CD4-positive, alpha-beta T cell treated with Interleukin-15 for 1 hour (primary cell): ENCODE measurements at regions not wholly inside any gene's neighbourhood (a gene's known extent, or its start where the extent isn't known, plus 50 kb on each side); places are given as distances from the start of the nearest gene placed in this dataset.

Experiments used
- DNase-seq: peaks from one replicate; pipeline ENCODE4 v3.0.0-alpha.2; 2020

DNA sequence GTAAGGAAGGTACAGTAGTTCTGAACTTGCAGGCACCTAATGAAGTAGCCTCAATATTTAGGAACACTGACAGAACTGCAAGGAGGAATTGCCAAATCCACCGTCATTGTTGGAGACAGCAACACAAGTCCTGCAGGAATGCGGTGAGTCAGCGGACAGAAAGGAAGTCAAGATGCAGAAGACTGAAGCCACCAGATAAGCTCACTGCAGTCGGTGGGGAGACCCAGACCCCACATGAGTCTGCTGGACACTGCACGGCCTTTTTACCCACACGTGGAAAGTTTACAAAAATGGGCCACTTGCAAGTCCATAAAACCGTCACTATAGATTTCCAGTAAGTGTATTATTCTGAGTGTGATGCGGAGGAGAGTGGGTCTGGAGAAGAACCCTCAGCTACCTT, 1471.6 kb downstream of the TBC1D22A start:
- no peak for DNase-seq

DNA sequence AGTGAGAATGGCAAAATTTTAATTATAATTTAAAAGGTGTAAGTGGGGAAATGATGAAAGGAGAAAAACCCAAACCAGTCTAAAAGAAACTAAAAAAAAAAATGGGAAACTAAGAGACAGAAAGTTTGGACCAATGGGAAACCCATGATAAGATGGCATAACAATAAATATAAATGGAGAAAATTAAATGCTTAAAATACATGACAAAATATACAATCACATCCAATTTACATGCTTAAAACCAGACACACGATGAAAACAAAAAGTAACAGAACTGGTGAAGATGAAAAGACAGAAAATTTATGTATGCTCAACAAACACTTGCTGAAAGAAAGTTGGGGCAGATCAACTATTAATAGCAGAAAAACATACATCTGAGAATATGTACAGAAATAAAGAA, 1471.1 kb downstream of the TBC1D22A start:
- DNase-seq, result no peak

DNA sequence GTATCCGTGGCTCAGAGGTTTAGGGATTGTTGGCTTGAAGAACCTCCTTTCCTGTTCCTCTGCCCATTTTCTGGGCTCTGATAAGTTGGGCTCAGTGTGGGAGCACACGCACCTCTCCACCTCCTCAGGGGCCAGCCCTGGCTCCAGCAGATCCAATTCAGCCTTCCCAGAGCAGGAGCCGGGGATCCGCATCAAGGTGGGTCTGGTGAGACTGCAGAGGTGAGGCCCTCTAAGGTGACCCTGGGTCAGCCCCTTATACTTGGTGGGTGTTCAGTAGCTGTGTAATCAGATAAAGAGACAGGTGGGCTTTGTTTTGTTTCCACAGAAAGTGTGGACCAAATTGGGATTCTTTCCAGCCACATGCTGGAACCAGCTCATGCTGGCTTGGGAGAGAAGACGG, 1466.0 kb downstream of the TBC1D22A start:
- DNase-seq, result no peak

DNA sequence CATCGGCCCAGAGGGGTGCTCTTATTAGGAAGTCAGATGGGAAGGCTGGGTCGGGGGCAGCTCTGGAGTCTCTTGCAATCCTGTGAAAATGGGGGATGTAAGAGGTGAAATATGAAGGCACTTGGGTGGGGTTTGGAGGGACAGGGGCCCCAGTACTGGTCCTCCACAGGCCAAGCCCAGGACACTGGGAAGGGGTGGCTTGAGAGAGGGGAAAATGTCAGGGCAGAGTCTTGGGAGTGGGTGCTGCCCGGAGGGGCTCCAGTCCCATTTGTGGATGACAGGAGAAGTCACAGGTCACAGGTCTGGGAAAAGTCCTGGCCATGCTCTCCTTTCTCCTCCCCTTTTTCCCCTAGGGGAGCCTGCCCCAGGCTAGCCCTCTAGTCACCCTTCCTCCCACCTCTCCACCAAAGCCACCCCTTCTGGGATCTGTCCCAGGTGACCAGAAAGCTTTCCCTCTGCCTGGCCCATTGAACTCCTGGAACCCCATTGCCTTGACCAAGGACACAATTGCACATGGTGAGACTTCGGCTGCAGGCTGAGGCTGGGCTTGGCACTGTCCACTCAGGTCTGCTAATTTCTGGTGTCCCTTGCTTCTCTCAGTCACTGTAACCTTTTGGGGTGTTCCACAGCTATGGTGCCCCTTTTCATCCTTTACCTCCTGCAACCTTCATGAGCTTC, 1465.0 kb downstream of the TBC1D22A start:
- DNase-seq, result no peak

DNA sequence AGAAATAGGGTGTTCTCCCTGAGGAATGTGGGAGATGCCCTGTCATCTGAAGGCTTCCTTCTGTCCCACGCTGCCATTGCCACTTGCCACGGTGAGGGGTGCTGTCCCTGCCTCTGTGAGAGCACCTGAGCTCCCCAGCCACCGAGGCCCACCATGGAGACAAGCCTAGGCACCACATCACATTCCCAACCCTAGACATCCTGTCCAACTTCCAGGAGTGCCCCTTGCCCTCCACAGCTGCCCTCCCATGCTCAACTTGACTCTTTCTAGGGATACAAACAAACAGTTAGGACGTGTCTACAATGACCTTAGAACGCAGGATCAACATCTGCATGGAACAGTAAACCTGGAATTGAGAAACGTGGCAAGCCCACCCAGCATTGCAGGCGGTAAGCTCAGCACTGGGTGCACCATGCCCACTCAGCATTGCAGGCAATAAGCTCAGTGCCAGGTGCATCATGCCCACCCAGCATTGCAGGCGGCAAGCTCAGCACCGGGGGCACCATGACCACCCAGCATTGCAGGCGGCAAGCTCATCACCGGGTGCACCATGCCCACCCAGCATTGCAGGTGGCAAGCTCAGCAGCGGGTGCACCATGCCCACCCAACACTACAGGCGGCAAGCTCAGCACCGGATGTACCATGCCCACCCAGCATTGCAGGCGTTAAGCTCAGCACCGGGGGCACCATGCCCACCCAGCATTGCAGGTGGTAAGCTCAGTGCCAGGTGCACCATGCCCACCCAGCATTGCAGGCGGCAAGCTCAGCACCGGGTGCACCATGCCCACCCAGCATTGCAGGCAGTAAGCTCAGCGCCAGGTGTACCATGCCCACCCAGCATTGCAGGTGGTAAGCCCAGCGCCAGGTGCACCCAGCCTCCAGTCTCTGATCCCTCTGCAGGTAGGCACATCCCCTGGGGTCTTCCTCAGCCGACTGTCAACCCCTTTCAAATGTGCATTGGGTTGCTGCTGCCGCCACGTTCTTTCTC, 1463.9 kb downstream of the TBC1D22A start:
- DNase-seq, result no peak

DNA sequence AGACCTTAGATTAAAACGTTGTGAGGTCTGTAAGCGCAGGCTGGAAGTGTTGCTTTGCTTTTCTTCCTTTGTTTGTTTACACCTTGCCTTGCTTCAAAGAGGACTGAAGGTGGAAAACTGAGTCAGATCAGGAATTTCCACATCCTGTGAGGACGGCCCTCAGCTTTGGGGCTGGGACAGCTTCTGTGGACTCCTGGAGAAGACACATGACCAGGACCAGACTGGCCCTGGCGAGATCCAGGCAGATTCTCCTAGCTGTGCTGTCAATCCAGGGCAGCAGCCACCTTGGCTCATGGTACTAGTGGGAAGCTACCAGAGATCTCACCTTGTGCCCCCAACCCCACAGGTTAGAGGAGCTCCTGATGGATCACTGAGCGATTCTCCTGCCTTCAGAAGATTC, 1461.9 kb downstream of the TBC1D22A start:
- no peak for DNase-seq

DNA sequence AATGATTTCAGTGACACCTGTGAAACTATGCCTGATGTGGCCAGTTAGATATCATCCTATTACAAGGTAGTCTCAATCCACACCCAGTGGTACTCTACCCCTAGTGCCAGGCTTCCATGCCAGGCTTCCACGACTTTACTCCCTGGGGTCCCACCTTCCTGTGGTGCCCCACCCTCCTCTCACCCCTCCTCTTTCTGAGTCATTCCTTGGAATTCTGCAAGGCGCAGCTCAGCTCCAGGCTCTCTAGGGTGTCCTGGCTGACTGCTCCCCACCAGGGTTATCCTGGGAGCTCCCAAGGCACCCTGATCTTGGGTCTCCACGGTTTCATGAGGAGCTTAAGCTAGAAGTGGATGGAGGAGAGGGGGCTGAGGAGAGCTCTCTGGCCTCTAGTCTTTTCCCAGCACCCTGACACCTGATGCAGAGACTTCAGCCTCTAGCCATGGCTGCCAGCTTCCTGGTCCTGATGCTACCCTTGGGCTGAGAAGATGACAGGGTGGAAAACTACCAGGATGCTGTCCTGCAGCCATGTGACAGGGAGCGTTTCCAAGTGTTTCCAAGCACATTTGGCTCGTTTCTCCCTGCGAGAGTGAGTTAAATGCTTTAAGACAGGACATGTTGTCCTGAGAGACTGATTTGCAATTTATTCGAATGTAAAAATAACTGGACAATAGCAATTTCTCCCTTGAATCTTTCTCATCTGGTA, 1461.2 kb downstream of the TBC1D22A start:
- no peak for DNase-seq

DNA sequence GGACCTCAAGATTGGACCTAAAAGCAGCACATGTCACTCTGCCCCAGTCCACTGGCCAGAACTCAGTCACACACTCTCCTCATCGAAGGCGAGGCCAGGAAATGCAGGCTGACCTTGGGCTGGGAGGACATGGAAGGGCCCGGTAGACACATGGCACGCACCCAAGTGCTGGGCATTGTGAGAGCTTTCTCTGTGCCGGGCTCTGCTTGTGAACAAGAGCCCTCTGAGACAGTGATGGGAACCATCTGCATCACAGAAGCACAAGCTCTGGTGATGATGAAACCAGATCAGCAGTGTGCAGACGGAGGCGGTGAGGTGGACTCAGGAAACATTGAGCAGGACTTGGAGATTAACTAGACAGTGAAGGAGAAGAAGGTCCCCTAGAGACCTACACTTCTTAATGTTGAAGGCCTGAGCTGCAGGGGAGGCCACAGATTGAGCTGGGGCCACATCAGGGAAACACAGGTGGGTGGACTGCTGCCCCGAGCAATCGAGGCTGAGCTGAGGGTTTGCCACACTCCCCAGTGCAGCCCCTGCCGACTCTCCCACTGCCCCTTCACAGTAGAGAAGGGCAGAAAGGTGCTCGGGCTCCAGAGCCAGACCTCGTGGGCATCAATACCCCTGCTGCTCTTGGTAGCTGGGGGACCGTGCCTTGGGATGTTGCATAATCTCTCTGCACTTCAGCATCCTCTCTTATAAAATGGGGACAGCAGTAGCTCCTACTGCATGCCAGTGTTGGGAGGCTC, 1460.5 kb downstream of the TBC1D22A start:
- no peak for DNase-seq

DNA sequence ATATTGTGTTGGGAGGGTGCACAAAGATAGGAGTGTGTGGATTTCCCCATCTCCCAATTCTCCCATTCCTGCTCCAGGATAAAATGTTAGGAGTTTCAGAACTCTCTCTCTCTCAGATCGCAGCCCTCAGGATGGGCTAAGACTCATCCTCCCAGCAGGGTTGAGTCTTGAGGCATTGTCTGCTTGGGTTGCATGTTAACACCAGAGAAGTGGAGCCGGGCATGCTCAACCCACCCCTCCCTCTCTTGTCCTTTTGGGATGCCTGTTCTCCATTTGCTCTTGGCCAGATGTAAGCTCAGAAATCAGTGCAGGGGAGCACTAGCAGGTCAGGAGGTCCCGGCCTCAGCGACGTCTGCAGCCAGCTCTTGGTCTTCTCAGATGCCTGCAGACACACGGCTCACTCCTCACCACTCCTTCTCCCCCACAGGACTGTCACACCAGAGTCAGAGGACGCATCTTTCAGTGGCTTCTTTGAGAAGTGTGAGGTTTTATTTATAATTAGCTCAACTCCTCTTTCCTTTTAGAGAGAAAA, 1456.5 kb downstream of the TBC1D22A start:
- no peak for DNase-seq

DNA sequence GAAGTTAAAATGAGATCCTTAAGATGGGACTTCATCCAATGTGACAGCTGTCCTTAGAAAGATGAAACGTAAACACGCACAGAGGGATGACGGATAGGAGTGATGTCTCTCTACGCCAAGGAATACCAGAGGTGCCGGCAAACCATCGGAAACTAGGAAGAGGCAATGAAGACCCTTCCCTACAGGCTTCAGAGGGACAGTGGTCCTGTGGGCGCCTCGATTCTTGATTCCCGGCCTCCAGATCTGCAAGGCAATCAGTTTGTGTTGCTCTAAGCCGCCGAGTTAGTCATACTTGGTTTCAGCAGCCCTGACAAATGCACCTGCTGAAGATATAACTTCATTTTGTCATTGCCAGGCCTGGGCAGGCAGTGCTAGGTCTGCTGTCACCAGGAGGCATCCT, 1455.1 kb downstream of the TBC1D22A start:
- DNase-seq, result no peak

DNA sequence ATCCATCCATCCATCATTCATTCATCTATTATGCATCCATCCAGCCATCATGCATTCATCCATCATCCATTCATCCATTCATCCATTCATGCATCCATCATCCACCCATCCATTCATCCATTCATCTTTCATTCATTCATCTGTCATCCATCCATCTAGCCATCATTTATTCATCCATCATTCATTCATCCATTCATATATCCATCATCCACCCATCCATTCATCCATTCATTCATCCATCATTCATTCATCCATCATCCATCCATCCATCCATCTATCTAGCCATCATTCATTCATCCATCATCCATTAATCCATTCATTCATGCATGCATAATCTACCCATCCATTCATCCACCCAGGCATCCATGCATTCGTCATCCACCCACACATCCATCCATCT, 1450.3 kb downstream of the TBC1D22A start:
- no peak for DNase-seq

DNA sequence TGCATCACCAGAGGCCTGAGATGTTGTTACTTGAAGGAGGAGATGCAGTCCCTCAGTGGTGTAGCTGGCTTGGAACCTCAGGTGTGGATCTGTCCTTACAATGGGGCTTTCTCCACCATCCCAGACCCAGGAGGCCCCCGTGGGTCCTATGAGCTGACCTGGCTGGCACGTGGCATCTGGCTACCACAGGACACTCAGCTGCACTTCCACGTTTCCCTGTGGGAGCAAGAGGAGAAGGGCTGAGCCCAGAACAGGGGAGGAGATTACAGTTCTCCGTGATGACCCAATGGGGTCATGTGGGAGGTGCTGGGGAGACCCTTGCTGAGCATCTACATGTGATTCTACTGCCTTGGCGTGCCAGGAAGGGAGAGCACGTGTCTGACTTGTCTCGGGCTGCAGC, 1448.4 kb downstream of the TBC1D22A start:
- DNase-seq, result no peak

DNA sequence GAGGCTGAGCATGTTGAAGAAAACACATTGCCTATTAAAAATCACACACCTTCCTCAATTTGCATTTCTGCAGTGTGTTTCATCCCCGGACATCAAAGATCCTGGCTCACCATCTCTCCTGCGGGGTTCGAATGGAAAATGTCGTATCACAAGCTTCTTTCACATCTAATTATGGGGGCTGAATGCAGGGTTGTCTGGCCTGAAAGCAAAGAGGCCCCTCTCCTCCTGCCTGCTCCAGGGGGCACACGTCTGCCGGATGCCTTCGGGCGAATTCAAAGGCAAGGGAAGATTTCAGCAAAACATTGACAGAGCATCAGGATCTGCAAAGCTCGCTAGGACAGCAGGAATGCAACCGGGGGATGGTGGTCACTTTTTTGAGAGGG, 1447.7 kb downstream of the TBC1D22A start:
- DNase-seq, result no peak

DNA sequence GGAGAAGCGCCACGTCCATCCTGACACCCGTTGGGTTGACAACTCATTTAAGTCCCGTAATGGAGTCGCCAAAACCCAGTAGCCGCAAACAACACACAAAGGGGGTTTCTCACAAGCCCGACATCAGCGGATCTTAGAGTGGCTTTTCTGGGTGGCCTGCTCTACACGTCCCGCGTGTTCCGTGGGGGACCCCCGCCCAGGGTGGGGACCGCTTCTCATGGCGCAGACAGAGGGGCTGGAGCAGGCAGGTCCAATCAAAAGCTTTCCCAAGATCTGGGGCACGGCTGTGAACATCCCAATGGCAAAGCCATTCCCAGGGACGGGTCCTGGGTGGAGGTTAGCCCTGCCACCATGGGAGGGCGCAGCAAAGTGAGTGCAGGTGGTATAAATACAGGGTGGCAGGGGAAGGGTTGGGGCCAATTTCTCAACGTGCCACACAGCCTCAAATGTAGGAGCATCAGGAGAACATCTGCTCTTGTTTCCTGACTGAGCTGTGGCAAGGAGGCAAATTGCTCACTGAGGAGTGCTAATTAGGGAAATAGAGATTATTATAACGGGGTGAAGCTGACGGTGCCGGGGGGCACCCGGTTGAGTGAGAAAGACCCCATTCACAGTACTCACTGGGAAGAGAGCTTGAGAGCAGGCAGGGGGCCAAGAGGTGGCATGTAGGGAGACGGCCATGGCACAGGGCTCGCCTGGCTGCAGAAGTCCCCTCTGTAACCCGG, 1447.2 kb downstream of the TBC1D22A start:
- no peak for DNase-seq

DNA sequence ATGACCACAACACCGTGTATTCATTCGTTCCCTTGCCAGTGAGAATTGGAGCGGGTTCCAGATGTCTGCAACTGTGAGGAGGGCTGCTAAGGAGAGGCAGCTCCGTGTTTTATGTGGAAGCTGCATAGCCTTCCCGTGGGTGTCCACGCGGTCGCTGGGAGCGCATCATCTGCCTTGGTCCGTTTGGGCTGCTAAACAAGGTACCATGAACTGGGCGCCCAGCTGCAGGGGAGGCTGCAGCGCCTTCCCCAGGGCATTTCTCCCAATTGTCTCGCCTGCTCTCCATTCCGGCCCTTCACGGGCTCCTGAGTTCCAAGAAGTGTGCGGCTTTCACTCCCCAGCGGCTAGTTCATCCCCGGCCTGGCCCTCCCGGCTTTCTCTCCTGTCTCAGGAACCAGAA, 1446.4 kb downstream of the TBC1D22A start:
- no peak for DNase-seq

DNA sequence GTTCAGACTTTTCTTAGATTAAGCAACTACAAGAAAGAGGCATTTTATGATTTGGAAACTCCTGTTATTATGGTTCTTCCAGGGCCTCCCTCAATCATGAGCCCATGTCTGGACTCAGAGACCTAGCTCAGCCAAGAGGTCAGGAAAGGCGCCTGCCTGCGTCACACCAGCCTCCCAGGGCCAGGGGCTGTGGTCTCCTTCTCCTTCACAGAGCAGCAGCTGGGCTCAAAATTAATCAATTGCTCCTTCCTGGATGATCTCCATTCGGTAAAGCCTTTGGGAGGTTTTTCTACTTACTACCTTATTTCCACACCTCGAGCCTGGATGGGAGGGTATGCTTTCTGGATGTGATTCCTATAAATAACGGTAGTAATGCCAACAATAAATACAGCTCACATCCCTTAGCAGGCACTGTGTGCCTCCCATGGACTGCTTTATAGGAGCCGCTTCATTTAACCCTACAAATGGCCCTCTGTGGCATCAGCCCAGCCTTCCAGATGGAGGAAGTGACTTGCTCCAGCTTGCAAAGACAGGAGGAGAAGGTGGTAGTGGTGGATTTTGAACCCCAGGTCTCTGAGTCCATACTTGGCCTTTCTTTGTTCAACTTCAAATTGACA, 1445.6 kb downstream of the TBC1D22A start:
- DNase-seq, result no peak

DNA sequence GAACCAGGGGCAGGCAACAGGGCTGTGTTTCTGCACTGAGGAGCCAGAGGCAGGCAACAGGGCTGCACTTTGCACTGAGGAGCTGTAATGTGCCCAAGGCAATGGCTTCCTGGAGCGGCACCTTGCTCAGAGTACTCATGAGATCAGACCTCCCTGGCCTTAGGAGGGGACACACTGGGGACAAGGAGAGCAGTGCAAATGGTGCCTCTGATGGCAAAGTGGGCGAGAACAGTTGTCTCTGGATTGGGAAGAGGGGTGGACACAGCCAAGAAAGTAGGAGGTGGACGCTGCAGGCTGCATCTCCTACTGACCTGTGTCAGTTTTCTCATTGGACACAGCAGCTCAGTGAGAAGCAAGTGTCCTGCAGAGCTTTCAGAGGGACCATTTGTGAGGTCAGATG, 1443.3 kb downstream of the TBC1D22A start:
- no peak for DNase-seq

DNA sequence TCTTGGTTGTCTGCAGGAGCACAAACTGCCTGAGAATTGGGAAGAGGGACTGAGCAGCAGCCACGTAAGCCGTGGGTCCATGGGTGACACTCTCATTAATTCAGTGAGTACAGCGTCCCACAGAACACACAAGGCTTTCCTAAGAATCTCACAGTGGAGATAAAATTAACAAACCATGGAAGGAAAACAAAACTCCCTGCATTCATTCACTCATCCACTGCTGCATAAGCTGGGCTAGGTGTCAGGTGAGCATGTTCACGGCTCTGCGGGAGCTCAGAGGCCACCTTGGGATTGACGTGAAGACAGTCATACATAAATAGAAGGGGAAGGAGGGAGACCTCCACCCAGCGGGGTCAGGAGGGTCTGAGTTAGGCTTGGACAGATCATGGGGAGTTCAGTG, 1442.7 kb downstream of the TBC1D22A start:
- DNase-seq, result no peak

DNA sequence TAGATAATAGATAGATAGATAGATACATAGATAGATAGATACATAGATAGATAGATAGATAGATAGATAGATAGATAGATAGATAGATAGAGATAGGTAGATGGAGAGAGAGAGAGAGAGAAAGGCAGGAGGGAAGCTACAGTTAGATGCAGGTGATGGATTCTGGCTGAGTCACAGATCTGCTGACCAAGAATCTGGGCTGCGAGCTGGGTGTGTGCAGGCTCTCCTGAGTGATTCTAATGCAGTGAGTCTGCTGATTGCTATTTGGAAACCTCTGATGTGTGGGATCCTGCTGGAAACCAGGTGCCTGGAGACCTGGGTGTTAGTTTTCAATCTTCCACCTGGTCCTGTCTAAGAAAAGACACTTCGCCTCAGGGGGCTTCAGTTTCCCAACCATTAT, 1441.8 kb downstream of the TBC1D22A start:
- DNase-seq, result no peak

DNA sequence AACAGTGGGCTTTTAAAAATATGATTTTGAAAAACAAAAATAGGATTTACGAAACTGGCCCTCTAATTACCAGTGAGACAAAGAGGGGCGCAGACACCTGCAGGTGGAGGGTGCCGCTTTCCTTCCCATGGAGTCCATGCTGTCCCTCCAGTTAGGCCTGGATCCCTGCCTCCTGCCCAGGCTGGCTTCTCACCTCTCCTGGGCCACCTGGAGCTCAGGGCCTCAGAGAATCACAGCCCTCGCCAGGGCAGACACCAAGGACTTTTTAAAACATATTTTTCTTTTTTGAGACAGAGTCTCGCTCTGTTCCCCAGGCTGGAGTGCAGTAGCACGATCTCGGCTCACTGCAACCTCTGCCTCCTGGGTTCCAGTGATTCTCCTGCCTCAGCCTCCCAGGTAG, 1437.2 kb downstream of the TBC1D22A start:
- no peak for DNase-seq
